Limb (tissue), 2 donors: ENCODE measurements at regions not wholly inside any gene's neighbourhood (a gene's known extent, or its start where the extent isn't known, plus 50 kb on each side); places are given as distances from the start of the nearest gene placed in this dataset.

Experiments
- DNase-seq, 2 donors: peaks; one replicate each; pipeline ENCODE4 v3.0.0-alpha.2; 2016; ENCODE audit errors: extremely low spot score in 2 of 2

DNA sequence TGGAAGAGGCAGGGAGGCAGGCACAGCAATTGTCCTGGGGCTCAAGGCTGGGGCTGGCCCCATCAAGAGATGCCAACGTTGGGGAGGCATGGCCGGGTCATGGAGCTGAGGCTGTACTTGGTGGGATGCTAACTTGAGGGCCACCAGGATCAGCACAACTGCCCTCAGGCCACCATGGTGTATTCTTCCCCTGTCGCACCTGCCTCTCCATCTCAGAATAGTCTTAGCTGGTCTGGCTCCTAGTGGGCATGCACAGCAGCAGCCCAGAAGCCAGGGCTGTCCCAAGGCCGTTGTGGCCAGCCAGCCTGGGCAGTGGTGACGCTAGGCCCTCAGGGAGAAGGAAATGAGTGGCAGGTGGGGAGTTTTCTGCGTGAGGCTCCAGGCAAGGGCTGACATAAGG is 91.3 kb downstream of the DHCR7 start:
- no peak for DNase-seq

DNA sequence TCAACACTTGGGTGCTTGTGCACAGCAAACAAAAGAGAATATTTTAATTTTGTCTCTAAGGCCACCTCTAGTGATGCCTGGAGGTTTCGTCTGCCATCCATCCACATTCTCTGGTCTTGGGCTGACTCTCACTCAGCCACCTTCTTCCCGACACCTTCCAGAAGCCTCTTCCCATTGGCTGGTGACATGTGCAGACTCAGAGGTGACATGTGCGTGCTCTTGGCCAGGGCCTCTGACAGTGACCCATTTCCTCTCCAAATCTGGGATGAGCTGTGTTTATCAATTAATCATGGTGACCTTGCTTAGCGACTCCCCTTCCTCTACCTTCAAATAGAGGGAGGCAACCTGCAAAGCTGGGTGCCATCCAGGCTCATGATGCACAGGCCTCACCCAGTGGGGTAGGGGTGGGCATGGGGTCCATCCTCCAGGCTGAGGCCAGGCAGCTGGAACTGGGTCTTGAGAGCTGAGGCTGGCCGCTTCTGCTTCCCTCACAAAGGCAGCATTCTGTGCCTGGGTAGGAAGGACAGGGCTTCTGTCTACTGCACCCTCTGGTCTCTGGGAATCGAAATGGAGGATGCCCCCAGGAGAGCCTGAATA is 91.8 kb downstream of the DHCR7 start:
- DNase-seq, result no peak

DNA sequence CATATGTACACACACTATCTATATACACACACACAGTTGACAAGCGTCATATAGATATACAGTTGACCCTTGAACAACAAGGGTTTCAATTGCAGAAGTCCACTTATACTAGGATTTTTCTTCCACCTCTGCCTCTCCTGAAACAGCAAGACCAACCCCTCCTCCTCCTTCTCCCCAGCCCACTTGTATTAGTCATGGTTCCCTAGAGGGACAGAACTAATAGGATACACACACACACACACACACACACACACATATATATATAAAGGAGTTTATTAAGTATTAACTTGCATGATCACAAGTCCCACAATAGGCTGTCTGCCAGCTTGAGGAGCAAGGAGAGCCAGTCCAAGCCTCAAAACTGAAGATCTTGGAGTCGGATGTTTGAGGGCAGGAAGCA is 92.9 kb downstream of the DHCR7 start:
- DNase-seq, result no peak

DNA sequence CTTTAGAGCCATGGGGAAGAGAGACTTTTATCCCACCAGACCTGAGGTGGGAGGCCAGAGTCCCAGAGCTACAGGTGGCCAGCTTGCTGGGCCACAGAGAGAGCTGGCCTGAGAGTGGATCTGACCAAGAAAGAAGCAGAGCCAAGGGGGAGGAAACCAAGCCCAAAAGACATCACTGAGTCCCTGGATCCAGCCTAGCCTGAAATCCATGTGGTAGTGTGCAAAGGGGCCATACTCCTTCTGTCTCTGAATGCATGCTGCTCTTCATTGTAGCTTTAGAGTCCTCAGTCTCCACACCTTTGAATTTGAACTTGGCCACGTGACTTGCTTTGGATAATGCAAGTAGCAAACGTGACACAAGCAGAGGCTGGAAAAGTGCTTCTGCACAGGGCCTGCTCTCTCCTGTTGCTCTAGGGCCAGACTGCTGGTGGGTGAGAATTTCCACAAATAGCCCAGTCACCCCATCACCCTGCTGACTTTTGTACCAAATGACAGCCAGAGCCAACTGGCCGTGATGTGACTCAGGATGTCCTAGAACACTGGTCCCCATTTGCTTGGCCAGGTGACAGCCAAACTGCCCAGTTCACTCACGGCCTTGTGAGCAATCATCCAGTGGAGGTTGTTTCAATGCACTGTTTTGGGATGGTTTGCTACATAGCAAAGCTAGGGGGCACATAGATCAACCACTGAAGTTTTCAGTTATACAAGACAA is 93.6 kb downstream of the DHCR7 start:
- DNase-seq, result no peak

DNA sequence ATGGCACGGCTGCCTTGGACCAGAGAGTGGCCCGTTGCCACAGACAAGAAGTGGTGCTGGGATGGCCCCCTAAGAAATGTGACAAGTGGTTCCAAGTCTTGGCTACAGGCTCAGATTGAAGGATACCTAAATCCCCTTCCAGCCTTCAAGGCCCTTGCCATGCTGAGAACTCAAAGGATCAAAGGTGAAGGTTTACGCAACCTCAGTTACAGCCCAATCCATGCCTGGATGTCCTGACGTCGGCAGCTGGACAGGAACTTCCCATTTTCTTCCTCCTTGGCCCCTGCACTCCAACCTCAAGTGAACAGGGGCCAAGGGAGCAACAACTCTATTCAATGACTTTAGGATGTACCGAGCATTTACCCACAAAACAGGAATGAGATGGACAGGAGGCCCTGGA is 95.4 kb downstream of the DHCR7 start:
- no peak for DNase-seq

DNA sequence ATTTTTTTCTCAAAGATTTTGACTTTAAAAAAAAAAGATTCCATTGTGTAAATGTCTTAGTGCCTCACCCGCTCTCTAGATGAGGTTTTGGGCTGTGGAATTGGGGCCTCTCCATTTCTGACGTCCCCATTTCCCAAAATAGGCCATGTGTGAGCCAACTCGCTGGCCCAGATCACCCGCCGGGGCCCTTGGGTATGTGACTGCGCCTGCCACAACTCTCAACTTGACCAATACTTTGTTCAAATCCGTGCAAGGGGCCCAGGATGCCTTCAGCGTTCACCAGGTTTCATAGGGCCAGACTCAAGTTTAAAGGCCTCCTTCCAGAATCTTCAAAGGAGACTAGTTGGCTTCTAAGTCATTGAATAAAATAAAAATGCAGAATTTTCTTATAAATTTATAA is 96.0 kb downstream of the DHCR7 start:
- no peak for DNase-seq

DNA sequence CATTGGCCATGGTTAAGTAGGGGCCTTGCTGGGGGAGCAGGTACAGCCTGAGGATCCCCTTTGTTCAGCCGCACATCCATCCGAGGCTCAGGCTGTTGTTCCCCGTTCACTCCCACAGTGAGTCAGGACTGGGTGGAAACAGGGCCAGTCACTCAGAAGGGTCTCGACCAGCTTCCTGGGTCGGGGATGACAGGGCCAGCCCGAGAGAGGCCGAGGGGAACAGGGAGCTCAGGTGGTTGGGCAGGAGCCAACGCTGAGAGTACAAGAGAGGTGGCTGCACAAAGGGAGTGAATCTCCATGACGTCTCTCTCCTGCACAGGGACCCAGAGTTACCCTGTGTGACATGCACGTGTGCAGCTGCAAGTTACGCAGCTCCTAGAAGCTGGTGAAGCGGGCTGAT is 97.2 kb upstream of the SHANK2 start:
- DNase-seq, result no peak

DNA sequence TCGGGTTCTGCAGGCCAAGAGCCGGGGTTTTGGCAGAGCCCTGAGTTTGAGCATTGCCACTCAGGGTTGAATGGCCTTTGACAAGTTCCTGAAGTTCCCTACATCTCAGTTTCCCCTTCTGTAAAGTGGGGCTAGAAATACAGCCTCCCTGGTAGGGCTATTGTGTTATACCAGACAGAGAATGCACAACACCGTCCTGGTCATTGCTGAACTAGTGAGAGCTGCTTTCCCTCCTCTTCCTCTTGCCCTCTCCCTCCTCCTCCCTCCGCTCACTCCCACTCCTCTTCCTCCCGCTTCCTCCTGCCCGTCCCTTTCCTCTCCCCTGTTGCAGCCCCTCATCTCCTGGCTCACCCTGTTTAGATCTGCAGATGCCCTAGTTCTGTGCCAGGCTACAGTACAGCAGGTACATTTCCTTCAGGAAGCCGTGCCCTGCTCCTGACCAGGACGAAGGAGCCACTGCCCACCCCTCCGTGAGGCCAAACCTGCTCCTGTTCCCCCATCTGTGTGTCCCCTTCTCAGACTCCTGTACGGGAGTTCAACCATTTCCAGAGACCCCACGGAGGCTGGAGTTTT is 91.5 kb upstream of the SHANK2 start:
- DNase-seq, result no peak

DNA sequence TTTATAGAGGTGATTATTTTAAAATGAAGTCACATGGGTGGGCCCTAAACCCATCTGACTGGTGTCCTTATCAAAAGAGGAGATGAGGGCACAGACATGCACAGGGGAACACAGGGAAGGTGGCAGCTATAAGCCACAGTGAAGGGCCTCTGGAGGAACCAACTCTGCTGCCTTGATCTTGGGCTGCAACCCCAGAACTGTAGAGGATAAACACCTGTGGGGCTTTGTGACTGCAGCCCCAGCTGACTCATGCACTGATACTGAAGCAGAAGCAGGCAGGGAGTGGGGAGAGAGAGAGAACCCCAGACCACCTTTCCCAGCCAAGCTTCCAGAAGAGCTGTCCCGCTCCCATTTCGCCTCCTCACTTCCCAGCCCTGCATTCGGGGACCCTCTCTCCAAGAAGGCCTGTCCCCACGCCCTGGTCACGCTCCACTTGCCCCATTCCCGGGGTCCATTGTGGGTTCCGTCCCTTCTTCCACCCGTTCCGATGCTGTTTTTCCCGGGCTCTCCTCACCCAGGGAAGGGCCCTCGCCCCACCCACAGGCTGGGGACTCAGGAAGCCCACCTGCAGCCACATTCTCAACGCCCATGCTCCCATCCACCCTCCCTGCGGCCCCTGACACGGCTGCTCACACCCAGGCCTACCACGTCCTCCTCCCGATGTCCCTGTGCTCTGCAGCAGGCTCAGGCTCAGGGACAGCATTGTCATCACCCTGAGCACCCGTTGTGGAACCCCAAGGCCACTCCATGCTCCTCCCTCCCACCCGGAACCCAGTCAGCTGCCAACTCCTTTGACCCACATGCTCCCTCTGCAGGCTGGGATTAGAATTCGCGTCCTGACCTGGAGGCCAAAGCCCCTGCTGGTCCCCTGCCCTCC is 90.8 kb upstream of the SHANK2 start:
- DNase-seq, result peak in 1 of 2 donors; percentile 20

DNA sequence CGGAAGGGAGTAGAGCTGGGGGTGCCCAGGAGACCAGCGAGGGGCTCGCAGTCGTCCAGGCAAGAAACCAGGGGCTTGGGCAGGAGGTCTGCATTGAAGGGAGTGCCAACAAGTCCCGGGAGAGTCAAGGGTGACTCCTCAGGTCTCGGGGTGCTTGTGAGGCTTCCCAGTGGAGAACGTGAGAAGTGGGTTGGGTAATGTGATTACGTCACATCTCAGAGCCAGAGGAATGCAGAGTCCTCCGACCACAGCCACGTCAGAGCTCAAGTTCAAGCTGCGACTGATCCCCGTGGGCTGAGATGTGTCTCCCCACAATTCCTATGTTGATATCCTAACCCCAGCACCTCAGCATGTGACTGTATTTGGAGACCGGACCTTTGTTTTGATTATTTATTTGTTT is 89.7 kb upstream of the SHANK2 start:
- no peak for DNase-seq

DNA sequence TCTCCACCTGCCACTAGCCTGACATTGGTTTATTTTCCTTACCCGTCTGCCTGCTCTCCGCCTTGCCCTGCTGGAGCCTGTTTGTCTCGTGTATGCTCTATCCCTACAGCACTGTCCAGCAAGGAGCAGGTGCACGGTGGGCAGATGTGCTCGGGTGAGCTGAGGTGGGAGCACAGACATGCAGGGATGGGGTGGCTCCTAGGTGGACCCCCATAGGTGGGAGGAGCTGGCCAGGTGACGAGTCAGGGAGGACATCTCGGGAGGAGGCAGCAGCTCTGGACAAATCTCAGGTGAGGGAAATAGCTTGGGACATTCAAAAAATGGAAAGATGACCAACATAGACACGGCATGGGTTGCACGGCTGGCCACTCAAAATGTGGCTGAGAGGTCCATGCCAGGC is 89.2 kb upstream of the SHANK2 start:
- no peak for DNase-seq

DNA sequence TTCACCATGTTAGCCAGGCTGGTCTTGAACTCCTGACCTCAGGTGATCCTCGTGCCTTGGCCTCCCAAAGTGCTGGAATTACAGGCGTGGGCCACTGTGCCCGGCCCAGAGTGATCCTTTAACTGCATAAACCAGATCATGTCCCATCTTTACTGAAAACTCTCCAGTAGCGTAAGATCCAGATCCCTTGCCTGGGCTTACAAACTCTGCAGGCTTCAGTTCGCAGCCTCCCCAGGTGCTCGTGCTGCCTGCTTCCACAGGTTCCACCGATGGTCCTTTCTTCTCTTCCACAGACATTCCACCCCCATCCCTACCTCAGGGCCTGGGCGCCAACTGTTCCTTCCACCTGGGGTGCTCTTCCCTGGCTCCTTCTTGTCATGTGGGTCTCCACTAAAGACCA is 88.8 kb upstream of the SHANK2 start:
- DNase-seq, result no peak

DNA sequence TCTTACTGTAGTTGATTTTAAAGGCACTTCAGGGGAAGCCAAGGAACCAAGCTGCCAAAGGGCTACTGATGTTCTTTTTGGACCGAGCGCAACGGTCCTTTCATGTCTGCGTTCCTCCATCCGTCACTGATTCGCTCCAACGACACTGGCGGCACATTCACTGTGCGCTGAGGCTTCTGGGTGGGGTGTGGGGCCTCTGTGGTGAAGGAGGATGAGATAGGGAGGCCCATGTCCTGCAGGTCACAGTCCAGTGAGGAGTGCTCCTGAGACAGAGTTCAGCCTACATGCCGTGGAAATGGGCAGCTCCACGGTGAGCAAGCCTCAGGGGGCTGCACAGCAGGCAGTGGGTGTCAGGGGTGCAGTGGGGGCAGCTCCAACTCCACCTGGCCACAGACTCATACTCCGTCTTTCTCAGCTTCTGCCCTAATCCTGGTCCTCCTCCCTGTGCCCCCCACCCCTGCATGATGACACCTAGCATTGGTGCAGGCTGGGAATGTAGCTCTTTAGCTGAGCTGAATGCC is 87.8 kb upstream of the SHANK2 start:
- DNase-seq, result no peak

DNA sequence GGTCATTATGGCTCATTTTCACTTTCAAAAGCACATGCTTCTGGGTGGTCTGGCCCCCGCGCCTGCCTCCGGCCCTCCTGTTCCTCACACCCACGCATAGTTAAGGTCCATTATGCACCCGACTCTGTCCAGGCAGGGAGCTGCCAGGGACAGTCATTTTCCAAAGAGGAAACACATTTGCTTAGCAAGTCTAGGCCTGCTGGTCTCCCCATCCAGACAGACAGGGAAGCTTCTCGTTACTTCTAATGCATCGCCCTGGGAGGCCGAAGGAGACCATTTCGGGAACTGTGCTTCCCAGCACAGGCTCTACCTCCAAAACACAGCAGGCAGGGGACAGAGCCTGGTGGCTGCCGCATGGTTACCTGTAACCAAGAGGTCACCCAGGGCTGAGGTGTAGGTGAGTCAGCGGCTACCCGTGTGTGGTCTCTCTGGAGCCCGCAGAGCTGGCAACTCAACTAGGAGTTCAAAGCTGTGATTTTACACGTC is 87.1 kb upstream of the SHANK2 start:
- peak in 1 of 2 donors; percentile 26 for DNase-seq

DNA sequence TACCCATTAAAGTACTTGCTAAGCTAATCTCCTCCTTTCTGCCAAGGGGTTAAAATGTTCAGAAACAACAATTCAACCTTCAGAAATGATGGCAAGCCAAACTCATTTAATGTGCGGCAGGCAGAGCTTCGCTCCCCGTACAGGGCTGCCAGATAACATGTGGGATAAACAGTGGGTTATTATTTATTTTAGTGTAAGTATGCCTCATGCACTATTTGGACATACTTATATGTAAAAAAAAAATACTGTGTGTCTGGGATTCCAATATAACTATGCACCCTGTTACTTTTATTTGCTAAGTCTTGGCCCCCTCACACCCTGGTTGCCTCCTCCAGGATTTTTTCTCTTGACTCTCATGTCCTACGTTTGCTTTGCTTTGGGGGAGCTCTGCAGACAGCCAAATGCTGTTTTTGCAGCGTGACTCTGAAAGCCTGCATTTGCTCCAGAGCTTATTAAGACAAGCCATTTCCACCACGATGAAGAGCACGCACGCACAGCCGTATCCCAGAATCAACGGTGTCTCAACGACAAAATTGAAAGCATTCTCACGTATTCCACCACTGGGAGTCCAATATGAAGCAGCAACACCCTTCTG is 86.5 kb upstream of the SHANK2 start:
- DNase-seq, result no peak

DNA sequence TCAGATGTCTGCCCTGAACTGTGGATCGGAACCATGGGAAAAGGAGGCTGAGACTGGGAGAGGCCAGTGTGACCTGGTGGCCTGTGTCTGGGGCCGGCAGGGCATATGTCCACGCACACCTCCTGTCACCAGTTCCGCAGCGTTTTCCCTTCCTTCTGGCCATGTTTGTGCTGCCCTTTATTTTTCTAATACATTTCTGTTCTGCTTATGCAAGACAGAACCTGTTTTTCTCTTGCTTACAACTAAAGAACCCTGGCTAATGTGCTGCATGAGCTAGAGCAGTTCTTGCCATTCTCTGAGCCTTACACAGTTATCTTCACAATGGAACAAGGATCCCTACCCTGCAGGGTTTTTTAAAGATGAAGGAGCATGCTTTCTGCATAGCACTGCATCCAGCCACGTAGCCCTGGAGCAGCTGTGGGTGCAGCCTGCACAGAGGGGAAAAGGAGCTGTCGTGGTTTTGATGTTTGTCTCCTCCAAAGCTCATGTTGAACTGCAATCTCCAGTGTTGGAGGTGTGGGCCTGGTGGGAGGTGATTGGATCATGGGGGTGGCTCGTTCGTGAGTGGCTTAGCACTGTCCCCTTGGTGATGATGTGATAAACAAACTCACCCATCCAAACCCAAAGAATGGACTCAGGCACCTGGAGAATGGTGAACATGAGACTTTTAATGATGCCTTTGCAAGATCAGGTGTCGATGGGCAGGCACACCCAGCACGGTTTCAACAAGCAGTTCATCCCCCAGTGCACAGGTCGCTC is 84.8 kb upstream of the SHANK2 start:
- DNase-seq, result peak in 1 of 2 donors; percentile 9

DNA sequence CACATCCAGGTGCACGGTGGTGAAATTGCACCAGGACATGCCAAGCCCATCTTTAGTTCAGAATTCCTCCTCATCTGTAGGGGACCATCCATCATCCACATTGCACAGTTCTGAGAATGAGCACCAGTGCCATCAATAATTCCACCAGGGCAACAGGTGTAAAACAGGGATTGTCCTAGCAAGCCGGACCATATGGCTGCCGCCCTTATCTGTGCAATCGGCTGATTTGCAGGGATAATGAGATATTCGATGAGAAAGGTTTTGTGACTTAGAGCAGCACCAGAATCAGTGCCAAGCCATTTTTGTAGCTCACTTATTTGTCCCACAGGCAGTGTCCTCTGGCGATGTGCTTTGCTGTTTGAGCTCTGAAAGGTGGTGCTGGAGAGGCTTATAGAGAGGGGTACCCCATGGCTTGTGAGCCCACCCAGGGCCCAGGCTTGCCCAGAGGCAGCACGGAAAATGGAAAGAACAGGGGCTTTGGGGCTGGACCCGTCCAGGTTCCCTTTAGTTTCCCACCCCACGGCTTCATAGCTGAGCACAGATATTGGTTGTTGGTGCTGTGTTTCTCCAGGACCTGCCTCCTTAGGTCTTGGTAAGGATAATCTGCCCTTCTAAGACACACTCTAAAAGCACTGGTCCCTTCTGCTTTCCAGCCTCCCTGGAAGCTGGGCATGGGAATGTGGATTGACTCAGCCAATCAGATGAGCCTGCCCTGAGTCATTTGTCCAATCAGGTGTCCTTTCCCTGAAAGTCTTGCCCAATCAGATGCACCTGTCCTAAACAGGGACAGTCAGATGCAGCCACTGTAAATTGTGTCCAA is 84.0 kb upstream of the SHANK2 start:
- peak in 1 of 2 donors; percentile 6 for DNase-seq

DNA sequence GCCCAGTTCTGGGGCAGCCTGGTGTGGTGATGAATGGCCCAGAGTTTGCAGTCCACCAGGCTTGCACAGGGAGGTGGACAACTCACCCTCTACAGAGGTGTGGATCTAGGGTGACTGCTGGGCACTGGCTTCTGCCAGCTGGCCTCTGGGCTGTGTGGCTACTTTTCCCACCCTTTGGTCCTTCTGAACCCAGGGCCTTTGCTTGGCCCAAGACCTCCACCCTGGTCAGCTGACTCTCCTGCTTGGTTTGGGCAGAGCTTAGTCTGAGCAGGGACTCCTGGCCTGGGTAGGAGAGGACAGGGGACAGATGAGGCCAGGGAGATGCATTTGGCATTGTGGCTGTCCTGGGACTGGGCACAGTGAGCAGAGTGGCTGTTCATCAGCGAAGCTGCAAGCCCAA is 83.0 kb upstream of the SHANK2 start:
- DNase-seq, result peak in 1 of 2 donors; percentile 7

DNA sequence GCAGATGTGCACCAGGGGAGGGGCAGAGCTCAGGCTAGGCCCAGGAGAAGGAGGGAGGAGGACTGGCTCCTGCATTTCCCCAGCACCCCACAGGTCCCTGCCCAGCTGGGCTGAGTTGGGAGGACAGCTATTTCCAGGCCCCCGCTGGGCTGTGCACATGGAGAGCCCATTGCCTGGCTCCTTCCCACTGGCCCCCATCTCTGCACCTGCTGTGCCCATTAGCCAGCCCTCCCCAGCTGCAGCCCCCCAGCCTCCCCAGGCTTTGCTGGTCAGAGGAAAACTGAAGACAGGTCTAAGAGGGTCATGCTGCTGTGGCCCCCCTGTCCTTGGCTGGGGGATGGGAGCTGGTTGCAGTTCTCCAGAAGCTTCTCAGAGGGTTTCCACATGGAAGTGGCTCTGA is 81.8 kb upstream of the SHANK2 start:
- no peak for DNase-seq

DNA sequence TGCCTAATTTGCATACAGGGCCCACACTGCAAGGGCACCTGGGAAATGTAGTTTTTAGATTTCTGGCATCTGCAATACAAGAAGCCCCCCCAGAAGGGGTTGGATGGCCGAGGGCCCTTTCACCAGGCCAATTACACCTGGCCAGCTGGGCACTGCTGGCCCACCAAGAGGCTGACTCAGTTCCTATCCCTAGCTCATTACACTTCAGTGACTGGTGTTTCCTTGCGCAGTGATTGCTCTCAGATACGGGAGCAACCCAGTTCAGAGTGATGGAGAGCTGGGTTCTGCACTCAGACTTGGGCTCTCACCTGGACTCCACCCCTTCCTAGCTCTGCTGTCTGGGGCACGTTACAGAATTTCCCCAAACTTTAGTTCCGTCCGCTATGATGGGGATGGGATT is 81.1 kb upstream of the SHANK2 start:
- no peak for DNase-seq
